GM12872 (cell line): ENCODE measurements at regions not wholly inside any gene's neighbourhood (a gene's known extent, or its start where the extent isn't known, plus 50 kb on each side); places are given as distances from the start of the nearest gene placed in this dataset.

Experiments
- TF ChIP-seq, protein P1 (sequence below): IDR thresholded peaks from 3 replicates; pipeline ENCODE4 v1.5.1; 2011; ENCODE audit warnings: low read depth, mild to moderate bottlenecking, low read length, moderate library complexity; ENCODE audit not compliant: insufficient read depth

DNA sequence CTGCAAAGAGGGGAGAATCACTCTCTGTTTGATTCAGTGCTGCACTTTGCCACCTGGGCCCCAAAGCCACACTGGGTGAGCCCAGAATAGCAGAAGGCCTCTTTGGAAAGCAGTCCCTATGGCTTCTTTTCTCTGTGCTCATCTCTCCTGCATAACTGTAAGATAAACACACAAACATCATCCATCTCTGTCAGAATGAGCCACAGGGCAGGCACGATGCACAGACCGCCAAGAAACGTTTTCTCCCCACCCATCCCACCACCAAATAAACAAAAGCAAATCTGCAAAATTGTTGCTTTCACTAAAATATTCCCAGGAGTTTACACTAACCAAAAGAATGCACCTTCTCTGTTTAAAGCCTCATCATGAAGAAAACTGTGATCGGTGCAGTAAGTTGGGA is 196.4 kb upstream of the POU2AF2 start:
- TF ChIP-seq, protein P1, sequence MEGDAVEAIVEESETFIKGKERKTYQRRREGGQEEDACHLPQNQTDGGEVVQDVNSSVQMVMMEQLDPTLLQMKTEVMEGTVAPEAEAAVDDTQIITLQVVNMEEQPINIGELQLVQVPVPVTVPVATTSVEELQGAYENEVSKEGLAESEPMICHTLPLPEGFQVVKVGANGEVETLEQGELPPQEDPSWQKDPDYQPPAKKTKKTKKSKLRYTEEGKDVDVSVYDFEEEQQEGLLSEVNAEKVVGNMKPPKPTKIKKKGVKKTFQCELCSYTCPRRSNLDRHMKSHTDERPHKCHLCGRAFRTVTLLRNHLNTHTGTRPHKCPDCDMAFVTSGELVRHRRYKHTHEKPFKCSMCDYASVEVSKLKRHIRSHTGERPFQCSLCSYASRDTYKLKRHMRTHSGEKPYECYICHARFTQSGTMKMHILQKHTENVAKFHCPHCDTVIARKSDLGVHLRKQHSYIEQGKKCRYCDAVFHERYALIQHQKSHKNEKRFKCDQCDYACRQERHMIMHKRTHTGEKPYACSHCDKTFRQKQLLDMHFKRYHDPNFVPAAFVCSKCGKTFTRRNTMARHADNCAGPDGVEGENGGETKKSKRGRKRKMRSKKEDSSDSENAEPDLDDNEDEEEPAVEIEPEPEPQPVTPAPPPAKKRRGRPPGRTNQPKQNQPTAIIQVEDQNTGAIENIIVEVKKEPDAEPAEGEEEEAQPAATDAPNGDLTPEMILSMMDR, result no peak

DNA sequence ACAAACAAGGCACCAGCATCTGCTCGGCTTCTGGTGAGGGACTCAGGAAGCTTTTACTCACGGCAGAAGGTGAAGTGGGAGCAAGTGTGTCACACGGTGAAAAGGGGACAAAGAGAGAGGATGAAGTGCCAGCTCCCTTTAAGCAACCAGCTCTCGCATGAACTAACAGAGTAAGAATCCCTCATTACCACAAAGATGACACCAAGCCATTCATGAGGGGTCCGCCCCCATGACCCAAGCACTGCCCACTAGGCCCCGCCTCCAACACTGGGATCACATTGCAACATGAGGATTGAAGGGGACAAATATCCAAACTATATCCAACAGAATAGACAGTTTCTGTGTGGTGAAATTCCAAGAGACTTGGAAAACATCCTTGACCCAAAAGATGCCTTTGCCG is 198.2 kb upstream of the POU2AF2 start:
- TF ChIP-seq, protein P1, result no peak

DNA sequence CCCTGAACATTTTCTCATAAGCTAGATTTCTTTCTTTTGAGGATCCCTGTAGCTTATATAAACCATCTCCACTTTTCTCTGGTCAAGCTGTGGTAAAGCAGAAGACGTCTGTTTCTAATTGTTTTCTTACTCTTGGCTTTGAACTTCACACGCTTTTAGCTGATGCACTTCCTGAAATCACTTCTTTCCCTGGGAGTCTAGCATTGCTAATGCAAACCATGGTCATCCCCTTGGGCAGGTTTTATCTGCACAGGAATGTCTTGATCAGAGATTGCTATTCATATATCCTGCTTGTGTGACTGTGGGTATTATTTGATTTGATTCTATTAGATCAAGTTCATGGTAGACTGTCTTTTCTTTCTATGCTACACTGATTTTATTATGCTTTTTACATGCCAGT is 199.2 kb upstream of the POU2AF2 start:
- TF ChIP-seq, protein P1, result no peak

DNA sequence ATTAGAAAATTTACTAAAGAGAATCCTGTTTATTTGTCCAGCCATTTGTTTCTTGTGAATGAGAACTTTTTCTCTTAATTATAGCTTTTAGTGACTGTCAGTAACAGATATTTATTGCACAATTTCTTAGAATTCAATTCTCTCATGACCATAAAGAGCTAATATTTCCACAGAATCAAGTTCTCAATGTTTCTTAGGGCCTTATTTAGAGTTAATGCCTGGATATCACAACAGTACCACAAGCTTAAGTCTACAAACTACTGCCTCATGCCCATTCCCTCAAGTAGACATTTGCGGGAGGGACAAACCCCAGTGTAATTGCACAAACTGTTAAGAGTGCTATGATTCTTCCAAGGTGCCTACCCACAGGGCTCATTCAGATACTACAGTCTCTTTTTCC is 199.7 kb upstream of the POU2AF2 start:
- TF ChIP-seq, protein P1, result no peak

DNA sequence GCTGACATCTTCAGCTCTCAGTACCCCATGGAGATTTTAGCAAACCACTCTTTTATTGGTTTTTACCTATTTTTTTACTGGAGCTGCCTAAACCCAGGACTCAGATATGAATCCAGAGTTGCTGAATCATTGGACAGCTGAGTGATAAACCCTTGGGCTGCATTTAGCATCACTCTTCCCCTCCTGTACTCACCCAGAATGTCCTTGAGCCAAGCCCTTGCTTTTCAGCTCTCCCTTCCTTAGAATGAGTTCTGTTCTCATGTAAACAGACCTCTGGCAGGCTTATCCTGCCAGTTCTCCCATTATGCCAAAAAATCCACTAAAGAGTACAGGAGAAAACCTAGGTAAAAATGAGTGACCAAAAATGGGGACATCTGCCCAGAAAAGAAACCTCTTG is 200.1 kb upstream of the POU2AF2 start:
- TF ChIP-seq, protein P1, result no peak

DNA sequence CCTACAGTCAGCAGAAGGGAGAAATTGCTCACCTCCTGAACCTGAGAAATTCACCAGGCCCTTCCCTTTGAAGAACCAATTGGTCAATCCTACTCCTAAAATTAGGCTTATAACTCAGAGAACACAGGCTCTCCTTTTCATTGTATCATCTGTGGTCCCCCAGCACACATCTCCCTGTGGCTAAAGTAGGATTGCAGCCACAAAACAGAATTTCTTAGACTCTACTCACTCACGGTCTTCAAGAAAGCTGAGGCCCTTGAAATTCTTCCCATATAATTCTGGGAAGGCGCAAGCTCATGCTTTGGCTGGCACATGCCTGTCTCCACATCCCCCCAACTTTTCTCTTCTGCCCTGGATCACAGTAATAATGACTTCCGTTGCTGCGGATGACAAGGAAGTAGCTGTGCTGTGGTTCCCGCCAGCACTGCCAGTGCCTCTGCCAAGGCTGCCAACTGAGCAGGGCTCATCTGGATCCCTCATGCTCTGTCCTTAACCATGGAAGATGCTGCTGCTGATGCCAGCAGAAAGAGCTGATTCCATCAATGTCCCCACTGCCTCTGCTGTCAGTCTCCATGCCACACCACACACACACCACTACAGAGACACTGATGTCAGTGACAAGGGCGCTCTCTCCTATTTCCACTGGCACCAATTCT is 200.6 kb upstream of the POU2AF2 start:
- TF ChIP-seq, protein P1, result no peak

- TF ChIP-seq, protein P1, result no peak
Measured at GRCh38 chr11:111039982-111040381, 205.5 kb upstream of the POU2AF2 start.
